Hepatic stellate cell (primary cell): ENCODE measurements at regions not wholly inside any gene's neighbourhood (a gene's known extent, or its start where the extent isn't known, plus 50 kb on each side); places are given as distances from the start of the nearest gene placed in this dataset.

Experiments used
- DNase-seq: peaks from one replicate; pipeline ENCODE4 v3.0.0; 2011; ENCODE audit warnings: low spot score

GRCh38 chr5:68872088-68872839 is 221.6 kb upstream of the SLC30A5 start:
- no peak for DNase-seq

- no peak for DNase-seq
These were observed 220.6 kb upstream of the SLC30A5 start for GRCh38 chr5:68873198-68873597.

GRCh38 chr5:68875351-68875750 is 218.5 kb upstream of the SLC30A5 start:
- no peak for DNase-seq

- DNase-seq, result no peak
These were observed 210.4 kb upstream of the SLC30A5 start for GRCh38 chr5:68883436-68883835.

- DNase-seq, result no peak
These were observed 209.6 kb upstream of the SLC30A5 start for GRCh38 chr5:68884144-68884754.

- DNase-seq, result peak; percentile 8
These were observed 208.9 kb upstream of the SLC30A5 start for GRCh38 chr5:68884883-68885282.

GRCh38 chr5:68886814-68887213 is 207.0 kb upstream of the SLC30A5 start:
- no peak for DNase-seq

GRCh38 chr5:68891718-68892117 is 202.1 kb upstream of the SLC30A5 start:
- no peak for DNase-seq

- DNase-seq, result no peak
These were observed 199.1 kb upstream of the SLC30A5 start for GRCh38 chr5:68894673-68895072.

- peak; percentile 30 for DNase-seq
These were observed 194.8 kb upstream of the SLC30A5 start for GRCh38 chr5:68898951-68899471.

GRCh38 chr5:68911840-68912690 is 181.7 kb upstream of the SLC30A5 start:
- peak; percentile 38 for DNase-seq

- DNase-seq, result no peak
These were observed 178.7 kb upstream of the SLC30A5 start for GRCh38 chr5:68915079-68915478.

- no peak for DNase-seq
These were observed 175.5 kb upstream of the SLC30A5 start for GRCh38 chr5:68918306-68918705.

GRCh38 chr5:68919988-68920490 is 173.8 kb upstream of the SLC30A5 start:
- no peak for DNase-seq

- no peak for DNase-seq
These were observed 172.9 kb upstream of the SLC30A5 start for GRCh38 chr5:68920888-68921287.

- no peak for DNase-seq
These were observed 171.4 kb upstream of the SLC30A5 start for GRCh38 chr5:68922172-68922987.

GRCh38 chr5:68924481-68925145 is 169.2 kb upstream of the SLC30A5 start:
- peak; percentile 46 for DNase-seq

GRCh38 chr5:68928617-68929302 is 165.1 kb upstream of the SLC30A5 start:
- DNase-seq, result no peak

GRCh38 chr5:68930139-68930538 is 163.7 kb upstream of the SLC30A5 start:
- no peak for DNase-seq

- no peak for DNase-seq
These were observed 160.9 kb upstream of the SLC30A5 start for GRCh38 chr5:68932830-68933434.
